Stimulated activated CD8-positive, alpha-beta memory T cell treated with anti-CD3 and anti-CD28 coated beads, Interleukin-15, amount 100 ng/mL, for 24 hours (primary cell): ENCODE measurements at regions not wholly inside any gene's neighbourhood (a gene's known extent, or its start where the extent isn't known, plus 50 kb on each side); places are given as distances from the start of the nearest gene placed in this dataset.

Source experiments
- DNase-seq: peaks from one replicate; pipeline ENCODE4 v3.0.0-alpha.2; 2020; ENCODE audit warnings: low read depth

- no peak for DNase-seq
These were observed 1457.7 kb downstream of the BRD1 start for GRCh38 chr22:48369789-48370507.

GRCh38 chr22:48368975-48369525 lies 1458.6 kb downstream of the BRD1 start:
- DNase-seq, result no peak

GRCh38 chr22:48367731-48368130 lies 1459.9 kb downstream of the BRD1 start:
- DNase-seq, result no peak

GRCh38 chr22:48366591-48366990 lies 1461.1 kb downstream of the BRD1 start:
- no peak for DNase-seq

- no peak for DNase-seq
These were observed 1461.6 kb downstream of the BRD1 start for GRCh38 chr22:48366056-48366455.

GRCh38 chr22:48365386-48365785 lies 1462.3 kb downstream of the BRD1 start:
- DNase-seq, result no peak

- no peak for DNase-seq
These were observed 1464.8 kb downstream of the BRD1 start for GRCh38 chr22:48362721-48363404.

GRCh38 chr22:48361099-48361639 lies 1466.5 kb downstream of the BRD1 start:
- no peak for DNase-seq

GRCh38 chr22:48359613-48359965 lies 1468.1 kb downstream of the BRD1 start:
- no peak for DNase-seq

GRCh38 chr22:48358886-48359612 lies 1468.6 kb downstream of the BRD1 start:
- DNase-seq, result no peak

GRCh38 chr22:48357961-48358360 lies 1469.7 kb downstream of the BRD1 start:
- DNase-seq, result no peak

GRCh38 chr22:48357196-48357595 lies 1470.5 kb downstream of the BRD1 start:
- no peak for DNase-seq

- no peak for DNase-seq
These were observed 1470.9 kb downstream of the BRD1 start for GRCh38 chr22:48356731-48357130.

- DNase-seq, result no peak
These were observed 1473.6 kb downstream of the BRD1 start for GRCh38 chr22:48354096-48354495.

GRCh38 chr22:48353116-48353947 lies 1474.3 kb downstream of the BRD1 start:
- DNase-seq, result no peak

GRCh38 chr22:48352086-48352911 lies 1475.4 kb downstream of the BRD1 start:
- DNase-seq, result no peak

GRCh38 chr22:48351376-48352085 lies 1476.1 kb downstream of the BRD1 start:
- DNase-seq, result no peak

GRCh38 chr22:48350456-48350855 lies 1477.2 kb downstream of the BRD1 start:
- DNase-seq, result no peak

- DNase-seq, result no peak
These were observed 1478.8 kb downstream of the BRD1 start for GRCh38 chr22:48348855-48349254.

GRCh38 chr22:48347311-48347710 lies 1480.4 kb downstream of the BRD1 start:
- no peak for DNase-seq
